GM18498 (cell line): ENCODE measurements at regions not wholly inside any gene's neighbourhood (a gene's known extent, or its start where the extent isn't known, plus 50 kb on each side); places are given as distances from the start of the nearest gene placed in this dataset.
"Not testable (repeated sequence)": the region's sequence is repeated elsewhere in the genome, so short reads cannot be mapped to it uniquely, and the experiment has no call there.

Experiments used
- ATAC-seq: cut with Tn5 transposase; IDR thresholded peaks from one replicate; pipeline ENCODE4 v1.9.1; 2021; ENCODE audit warnings: mild to moderate bottlenecking, moderate library complexity; ENCODE audit not compliant: unreplicated experiment

DNA sequence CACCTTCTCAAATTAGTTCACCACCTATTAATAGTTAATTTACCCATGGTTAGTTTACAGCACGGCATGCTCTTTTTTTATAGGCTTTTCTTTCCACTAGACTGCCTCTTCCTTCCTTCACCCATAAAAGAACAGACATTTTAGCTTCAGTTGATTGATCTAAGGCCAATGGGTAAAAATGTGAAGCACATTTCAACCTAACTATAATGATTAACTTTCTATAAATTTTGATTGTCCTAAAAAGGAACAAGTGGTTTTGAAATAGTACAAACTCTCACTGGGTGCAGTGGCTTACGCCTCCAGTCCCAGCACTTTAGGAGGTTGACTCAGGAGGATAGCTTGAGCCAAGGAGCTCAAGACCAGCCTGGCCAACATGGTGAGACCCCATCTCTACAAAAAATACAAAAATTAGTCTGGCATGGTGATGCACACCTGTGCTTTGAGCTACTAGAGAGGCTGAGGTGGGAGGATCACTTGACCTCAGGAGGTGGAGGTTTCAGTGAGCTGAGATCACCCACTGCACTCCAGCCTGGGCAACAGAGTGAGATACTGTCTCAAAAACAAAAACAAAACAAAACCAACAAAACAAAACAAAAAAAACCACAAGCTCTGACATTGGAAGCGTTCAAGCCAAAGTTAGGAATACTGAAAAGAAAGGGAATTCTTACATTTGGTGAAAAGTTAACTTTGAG is 89.9 kb upstream of the FAT1 start:
- ATAC-seq = no peak

DNA sequence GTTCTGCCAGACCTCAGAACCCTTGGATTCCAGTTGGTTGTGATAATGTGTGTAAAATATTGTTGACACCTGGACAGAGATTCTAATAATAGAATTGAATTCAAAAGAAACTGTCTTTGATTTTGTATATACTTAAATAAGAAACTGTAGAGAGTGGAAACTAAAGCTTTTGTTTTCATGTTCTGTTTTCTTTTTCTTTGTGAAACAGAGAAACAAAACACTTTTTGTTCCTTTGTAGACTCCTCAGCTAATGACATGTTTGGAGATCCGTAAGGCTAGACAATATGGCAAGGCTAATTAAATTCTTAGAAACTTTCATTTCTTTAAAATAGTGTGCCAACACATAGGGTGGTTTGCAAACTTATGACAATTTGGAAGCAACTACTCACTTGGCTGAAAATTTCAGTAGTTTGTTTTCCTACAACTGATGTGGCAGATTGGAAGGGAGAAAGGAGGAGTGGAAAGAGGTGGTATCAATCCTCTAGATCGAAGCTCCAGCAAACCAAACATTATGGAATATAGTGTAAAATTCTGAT is 90.9 kb upstream of the FAT1 start:
- no peak for ATAC-seq

DNA sequence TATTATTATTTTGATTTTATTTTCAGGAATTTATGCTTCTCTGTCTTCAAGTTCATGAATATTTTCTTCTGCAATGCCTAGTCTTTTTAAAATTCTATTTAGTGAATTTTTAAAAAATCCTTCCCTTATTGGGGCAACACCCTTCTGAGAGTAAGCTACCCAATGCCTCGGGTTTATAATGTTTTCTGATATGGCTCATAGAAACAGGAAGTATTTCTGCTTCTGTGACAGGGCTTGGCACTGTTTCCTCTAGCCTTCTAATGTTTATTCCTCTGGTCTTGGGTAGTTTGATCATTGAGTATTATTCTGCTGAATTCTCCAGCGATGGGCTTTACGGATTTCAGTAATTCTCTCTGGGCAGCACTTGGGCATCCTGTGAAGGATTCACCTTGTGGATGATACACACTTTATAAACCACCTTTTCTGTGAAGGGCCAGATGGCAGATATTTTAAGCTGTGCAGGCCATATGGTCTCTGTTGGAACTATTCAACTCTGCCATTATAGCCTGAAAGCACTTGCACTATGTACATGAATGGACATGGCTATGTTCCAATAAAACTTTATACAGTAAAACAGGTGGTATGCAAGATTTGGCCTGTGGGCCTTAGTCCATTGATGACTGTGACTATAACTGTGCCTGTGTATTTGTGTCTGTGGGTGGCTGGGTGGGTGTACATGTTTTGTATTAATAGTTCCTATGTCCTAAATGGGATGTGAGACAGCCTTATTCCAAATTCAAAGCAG is 95.9 kb upstream of the FAT1 start:
- no peak for ATAC-seq

DNA sequence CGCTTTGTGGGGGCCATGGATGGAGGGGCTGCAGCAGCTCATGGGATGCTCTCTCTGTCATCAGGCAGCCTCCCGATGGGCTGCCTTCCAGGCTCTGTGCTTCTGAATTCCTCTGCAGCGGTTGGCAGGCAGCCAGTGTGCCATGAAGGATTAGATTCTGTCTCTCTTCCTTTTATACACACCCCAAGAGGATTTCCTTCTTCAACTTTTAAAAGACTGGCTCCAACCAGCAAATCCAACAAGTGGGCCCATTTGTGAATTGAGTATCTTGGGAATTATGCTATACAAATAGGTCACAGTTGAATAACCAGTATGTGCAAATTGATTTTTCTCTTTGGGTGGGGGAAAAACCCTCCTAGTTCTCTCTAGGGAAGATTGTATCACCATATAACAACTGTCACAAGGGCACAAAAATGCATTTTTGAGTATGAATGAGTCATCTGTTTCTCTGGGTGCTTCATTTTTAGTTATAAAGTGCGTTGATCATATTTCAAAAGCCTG is 96.8 kb upstream of the FAT1 start:
- ATAC-seq = no peak

DNA sequence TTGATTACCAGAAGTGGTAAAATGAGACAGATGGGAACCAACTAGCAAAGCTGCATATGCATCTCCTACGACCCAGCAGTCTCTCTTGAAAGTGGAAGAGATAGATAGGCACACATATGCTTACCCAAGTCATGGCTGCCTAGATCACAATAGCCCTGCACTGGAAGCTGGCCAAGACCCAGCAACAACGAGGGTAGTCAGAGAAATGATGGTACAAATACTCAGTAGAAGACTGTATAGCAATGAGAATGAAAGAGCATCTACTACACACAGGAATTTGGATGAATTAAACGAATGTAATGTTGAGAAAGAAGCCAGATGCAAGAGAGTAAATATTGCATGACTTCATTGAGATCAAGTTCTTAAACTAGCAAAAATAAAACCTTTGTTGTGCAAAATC is 100.3 kb upstream of the FAT1 start:
- ATAC-seq = no peak

DNA sequence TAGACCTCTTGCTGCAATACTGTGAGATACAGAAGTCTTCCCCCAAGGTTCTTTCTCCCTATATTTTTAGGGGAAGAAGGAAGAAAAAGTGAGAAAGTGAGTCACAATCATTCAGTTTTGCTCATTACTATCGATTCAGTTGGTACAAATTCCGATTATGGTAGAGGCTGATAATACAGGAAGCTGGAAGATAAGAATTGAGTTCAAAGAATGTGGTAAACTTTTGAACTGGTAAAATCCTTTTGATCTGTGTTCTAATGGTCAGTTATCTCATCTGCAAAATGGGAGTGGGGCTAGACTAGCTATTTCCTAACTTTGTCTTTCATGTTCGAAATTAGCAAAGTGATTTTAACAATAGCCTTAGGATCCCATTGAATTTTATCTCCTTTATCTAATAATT is 101.4 kb upstream of the FAT1 start:
- no peak for ATAC-seq

DNA sequence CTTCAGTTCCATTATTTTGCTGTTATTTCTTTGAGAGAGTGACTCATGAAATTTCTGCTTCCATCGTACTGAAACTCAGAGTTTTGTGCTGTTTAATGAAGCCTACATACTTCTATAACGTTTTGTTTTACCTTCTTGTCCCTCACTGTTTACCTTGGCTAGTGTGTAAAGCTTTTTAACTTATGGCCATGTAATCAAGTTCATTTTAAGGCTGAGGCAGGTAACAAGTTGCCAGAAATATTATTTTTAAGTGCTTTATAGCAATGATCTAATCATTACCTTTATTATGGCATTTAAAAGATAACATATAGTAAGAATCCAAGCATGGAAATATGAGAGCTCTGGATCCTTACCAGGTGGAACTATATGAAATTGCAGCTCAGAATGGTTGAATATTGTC is 102.3 kb upstream of the FAT1 start:
- ATAC-seq = no peak

DNA sequence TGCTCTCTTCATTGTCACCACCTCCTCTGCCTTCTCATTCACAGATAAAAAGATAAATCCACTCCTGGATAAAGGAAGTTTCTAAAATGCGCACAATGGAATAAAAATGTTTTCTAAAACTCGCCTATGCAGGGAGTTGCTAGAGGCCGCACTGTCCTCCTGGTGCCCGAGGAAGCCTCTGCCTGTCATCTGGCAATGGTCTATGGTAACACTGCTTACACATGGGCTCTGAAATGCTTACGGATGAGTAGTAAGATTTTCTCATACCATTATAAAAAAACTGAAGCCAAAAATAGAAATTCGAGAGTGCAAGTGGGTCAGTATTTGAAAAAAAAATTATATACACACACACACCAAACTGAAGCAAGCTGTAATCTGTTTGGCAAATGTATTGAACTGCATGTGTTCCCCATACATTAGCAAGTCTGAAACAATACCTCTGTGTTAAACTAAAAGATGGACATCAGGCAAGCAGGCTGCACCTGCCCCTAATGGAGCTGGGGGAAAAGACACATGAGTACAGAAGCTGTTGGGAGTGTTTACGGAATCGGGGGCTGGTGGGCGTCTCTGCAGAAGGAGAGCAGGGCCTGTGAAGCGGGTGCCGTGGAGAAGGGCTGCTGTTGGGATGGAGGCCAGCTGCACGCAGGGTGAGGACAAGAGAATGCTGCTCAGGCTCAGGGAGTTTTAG is 103.3 kb upstream of the FAT1 start:
- no peak for ATAC-seq

DNA sequence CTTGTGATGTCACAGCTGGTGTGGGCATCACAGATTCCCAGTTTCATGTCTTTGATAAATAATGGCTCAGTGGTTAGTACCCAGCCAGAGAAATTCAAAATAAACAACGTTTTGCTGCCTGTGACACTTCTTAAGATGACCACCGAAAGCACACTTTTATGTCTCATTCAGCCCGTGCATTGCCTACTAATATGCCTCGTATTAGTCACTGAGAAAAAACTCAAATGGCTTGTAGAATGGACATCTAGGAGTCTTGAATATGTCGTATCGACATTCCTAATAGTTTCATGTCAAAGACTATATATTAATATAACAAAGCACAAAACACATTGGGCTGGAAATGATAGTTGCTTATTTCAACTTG is 103.9 kb upstream of the FAT1 start:
- no peak for ATAC-seq

DNA sequence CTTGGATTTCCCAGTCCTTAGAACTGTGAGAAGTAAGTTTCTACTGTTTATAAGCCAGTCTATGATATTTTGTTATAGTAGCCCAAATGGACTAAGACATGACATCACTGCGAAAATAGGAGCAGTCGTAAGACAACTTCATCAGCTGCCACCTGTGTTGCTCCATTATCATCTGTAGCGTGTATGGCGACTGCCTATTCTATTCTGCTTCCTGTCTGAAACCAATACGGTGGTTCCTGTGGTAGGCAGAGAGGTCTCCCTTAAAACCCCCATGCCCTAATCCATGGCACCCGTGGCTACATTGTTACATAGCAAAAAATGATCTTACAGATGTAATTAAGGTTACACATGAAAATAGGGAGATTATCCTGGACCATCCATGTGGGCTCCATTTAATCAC is 105.4 kb upstream of the FAT1 start:
- no peak for ATAC-seq

DNA sequence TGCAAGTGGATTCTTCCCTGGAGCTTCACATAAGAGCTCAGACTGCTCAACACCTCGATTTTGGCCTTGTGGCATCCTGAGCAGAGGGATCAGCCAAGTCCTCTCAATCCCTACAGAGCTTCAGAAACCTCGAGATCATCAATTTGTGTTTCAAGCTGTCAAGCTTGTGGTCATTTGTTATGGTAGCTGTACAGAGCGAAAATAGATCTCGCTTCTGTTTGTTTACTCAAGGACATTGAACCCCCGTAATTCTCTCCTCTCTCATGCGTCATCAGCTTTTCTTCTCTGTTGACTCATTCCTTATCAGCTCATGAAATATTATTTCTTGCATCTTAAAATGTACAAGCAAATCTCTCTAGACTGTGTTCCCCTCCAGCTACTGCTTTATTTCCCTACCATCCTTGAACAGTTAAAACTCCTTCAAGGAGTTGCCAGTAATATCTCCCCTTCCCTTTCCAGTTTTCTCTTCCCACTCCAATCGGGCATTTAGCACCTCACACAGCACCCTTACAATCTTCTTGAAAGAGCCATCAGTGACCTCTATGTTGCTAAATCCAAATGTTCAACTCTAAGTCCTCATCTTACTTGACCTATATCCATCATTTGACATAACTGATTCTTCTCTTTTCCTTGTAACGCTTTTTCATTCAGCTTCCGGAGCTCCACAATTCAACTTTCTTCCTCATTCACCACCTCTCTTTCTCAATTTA is 106.2 kb upstream of the FAT1 start:
- ATAC-seq = no peak

DNA sequence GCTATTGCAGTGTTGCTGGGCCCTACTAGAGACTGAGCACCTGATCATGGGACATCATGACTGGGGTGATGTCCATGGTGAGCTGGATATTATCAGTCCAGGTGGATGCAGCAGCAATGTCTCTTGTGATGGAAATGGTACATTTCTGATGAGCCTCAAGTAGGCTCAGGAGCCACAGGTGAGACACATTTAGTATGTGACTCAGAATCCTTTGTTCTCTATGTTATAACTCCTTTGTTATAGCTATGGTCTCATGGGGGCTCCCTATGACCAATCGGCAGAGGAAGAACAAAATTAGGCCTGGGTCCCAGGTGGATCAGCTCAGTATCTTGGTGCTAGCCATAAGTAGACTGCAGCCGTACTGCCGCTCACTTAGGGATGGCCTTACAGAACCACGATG is 107.9 kb upstream of the FAT1 start:
- no peak for ATAC-seq

DNA sequence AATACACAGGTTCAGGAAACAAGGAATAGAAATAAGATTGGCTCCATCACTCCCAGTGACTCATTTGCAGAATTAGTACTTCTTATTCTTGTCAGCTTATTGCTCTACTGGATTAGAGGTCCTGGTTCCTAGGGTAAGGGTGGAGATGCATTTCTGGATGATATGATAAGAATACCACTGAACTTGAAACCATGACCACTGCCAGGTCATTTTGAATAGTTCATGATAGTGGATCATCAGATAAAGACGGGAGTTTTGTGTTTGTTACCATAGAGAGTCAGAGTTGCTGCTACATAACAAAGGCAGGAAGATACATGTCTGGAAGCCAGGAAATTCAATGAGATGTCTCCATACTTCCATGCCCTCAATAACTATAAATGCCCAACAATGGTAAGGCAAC is 109.2 kb upstream of the FAT1 start:
- no peak for ATAC-seq

DNA sequence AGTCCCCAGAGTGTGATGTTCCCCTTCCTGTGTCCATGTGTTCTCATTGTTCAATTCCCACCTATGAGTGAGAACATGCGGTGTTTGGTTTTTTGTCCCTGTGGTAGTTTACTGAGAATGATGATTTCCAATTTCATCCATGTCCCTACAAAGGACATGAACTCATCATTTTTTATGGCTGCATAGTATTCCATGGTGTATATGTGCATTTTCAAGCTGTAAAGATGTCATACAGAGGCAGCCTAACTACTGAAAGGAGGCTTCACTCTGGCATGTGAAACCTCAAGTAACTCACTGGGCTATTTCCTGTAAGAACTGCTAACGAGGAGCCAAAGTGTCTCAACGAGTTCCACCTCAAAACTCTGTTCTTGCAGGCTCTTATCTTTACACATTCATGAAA is 113.8 kb upstream of the FAT1 start:
- ATAC-seq = not testable (repeated sequence)

DNA sequence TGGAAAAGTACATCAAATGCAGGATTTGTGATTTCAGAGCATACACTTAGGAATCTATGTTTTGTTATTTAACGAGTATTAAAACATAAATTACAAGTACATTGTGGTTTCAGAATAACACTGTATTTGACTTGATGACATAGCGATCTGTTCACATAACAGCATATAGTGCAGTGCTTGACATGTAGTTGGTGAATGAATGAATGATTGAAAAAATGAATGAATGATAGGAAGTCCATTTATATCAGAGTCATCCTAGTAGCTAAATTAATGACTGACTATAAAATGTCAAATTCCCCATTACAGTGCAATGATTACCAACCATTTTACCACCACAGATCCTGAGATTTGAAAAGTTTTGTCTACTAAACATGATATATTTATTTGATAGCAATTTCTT is 114.6 kb upstream of the FAT1 start:
- ATAC-seq = no peak

DNA sequence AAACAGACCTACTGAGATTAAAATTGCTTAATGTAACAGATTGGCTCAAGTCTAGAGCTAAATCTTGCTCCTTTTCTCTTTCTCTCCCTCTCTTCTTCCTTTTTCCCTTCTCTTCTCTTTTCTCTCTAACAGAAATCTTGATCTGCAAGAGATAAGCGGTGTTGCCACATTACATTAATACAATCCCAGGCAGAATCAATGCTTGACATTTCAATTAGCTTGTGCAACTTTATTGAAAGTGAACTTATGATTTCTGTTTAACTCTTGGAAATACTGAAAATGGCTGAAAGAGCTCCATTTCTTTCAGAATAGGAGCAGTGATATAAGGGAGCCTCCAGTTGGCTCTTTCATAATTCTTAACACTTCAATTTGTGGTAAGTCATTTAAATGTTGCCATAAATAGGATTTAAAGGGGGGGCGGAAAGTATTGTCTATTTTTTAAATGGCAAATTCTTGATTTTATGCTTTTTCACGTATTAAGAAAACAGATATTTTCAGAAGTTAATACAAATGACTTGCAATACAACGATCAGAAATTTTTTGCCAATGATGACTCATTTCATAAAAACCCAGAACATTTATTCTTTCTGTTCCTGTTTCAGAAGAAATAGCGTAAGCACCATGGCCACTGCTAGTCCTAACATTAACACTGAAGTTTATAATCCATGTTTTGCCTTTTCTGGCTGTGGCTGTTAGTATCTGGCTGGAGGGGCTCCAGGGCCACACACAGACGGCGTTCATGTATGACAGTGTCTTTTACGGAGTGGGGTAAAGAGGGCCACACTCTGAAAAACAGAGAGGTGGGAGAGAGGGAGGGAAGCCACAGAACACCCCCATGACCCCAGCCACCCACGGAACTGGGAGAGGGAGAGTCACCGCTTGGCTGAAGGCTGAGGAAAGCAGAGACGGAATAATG is 115.7 kb upstream of the FAT1 start:
- peak; percentile 74 for ATAC-seq

DNA sequence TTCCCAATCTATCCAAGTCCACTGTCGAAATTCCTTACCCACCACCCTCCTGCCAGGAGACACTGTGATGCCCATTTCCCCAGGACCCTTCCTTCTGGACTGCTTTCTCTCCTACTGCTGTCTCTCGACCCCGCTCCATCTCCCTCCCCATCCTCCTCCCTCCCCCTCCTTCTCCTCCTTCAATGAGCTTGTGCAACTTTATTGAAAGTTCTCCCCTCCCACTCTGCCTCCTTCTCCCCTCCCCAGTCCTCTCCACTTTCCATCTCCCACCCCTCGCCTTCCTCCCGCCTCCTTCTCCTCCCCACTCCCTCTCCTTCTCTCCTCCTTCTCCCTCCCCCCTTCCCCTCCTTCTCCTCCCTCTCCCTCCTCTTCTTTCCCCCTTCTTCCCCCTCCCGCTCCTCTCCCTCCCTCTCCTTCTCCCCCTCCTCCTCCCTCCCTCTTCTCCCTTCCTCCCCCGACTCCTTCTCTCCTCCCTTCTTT is 116.6 kb upstream of the FAT1 start:
- ATAC-seq = no peak

DNA sequence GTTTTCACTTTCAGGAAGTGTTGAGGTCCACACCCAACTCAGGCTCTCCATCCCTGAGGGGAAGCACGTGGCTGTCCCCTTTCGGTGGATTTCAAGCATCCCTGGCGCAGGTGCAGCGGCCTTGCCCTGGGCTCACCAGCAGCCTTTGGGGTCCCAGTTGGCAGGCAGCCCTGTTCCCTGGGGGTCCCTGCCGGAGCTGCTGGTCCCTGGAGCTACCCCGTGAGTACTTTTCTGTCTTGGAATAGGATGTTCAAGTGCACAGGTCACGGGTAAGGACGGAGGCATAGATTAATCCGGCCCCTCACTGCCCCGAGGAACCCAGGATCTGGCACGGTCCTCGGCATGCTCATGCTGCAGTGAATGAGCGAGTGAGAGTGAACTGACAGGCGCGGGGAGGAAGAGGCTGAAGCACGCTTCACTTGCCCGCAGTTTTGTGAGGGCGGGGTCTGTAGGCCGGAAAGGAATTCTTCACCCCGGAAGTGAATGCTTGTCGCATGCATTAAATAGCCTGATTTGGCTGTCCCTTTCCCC is 117.2 kb upstream of the FAT1 start:
- no peak for ATAC-seq

DNA sequence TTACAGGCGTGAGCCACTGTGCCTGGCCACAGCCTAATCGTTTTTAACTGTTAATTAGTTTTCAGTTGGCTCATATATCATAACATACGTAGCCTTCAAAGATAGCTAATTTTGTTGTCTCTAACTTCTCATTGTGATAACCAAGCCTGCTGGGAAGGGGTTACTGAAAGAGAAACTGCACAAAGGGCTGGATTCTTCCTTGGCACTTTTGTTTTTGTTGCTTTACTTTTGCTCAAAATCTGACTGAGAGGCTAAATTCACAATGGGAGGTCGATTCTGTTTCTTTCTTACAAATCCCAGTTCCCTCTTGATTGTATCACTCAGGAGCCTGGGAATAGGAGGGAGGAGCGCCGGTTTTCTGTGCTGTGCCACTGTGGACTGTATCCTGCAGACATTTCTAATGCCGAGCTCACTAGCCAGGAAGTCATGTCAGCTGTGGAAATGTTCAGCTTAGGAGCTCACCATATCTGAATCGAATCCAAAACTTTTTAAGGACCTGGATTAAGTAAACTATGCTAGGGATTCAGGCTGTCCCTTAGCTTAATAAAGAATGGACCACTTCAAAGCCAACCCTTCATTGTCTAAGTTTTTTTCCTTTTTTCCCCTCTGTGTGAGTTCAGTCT is 120.5 kb upstream of the FAT1 start:
- no peak for ATAC-seq
